ENCODE measurements at regions not wholly inside any gene's neighbourhood (a gene's known extent, or its start where the extent isn't known, plus 50 kb on each side); places are given as distances from the start of the nearest gene placed in this dataset.

GRCh38 chr1:72498371-72498770, 216.0 kb upstream of the NEGR1 start:
- Histone ChIP-seq H3K36me3 (ENCODE audit: control insufficient read depth, insufficient read depth, low read length) (no peaks in the 10 kb centered on the region), H3K27me3 (ENCODE audit: control insufficient read depth, insufficient read depth, low read length) (no peaks in the 10 kb centered on the region), H3K9me3 (ENCODE audit: control insufficient read depth, insufficient read depth, low read length) (no peaks in the 10 kb centered on the region), H3K4me1 (ENCODE audit: control insufficient read depth, insufficient read depth, low read length) (no peaks in the 10 kb centered on the region), H3K27ac (ENCODE audit: low read length) (no peak overlapping the region), H3K4me3 (ENCODE audit: low read length) (no peak overlapping the region)
- DNase-seq (ENCODE audit: low read depth, low spot score), result no peak
- WGBS (ENCODE audit: insufficient coverage, insufficient read length), result no CpG with 5 or more reads among the region's 5 CpGs

GRCh38 chr1:72489801-72490200, 207.5 kb upstream of the NEGR1 start:
- Histone ChIP-seq H3K27ac (ENCODE audit: low read length) (no peak overlapping the region), H3K36me3 (ENCODE audit: control insufficient read depth, insufficient read depth, low read length) (no peaks in the 10 kb centered on the region), H3K4me1 (ENCODE audit: control insufficient read depth, insufficient read depth, low read length) (no peaks in the 10 kb centered on the region), H3K27me3 (ENCODE audit: control insufficient read depth, insufficient read depth, low read length) (no peaks in the 10 kb centered on the region), H3K9me3 (ENCODE audit: control insufficient read depth, insufficient read depth, low read length) (no peaks in the 10 kb centered on the region), H3K4me3 (ENCODE audit: low read length) (no peak overlapping the region)
- no peak for DNase-seq (ENCODE audit: low read depth, low spot score)

- no peaks in the 10 kb centered on the region for H3K36me3 ChIP-seq (ENCODE audit: control insufficient read depth, insufficient read depth, low read length)
- no peak overlapping the region for H3K4me3 ChIP-seq (ENCODE audit: low read length)
- no peak for DNase-seq (ENCODE audit: low read depth, low spot score)
- no peak overlapping the region for H3K27ac ChIP-seq (ENCODE audit: low read length)
- no peaks in the 10 kb centered on the region for H3K4me1 ChIP-seq (ENCODE audit: control insufficient read depth, insufficient read depth, low read length)
- no peaks in the 10 kb centered on the region for H3K9me3 ChIP-seq (ENCODE audit: control insufficient read depth, insufficient read depth, low read length)
- no peaks in the 10 kb centered on the region for H3K27me3 ChIP-seq (ENCODE audit: control insufficient read depth, insufficient read depth, low read length)
- no CpG with 5 or more reads among the region's 1 CpG for WGBS (ENCODE audit: insufficient coverage, insufficient read length)
Measured at GRCh38 chr1:72485801-72486200, 203.5 kb upstream of the NEGR1 start.

DNA sequence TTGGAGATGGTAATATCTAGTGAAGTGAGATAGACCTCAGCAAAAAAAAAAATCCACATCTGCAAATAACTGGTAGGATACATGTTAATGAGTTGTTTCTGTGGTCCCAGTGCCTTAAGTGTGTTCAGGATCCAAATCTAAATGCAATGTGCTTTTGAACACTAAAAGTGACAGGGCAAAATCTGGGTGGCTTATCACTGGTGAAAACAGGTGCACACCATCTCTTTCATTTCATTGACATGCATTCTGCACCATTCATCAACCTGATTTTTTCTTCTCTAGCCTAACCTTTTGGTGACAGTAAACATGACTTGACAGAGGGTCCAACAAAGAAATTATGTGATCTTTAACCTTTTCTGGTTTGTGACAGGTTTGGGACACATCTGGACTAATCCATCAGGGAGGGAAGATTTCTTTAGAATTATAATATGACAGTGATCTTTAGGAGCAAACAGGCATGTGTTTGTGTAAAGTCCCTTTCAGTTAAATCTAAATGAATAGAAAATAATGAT, 201.6 kb upstream of the NEGR1 start:
- Histone ChIP-seq H3K4me3 (ENCODE audit: low read length) (no peak overlapping the region), H3K27ac (ENCODE audit: low read length) (no peak overlapping the region), H3K36me3 (ENCODE audit: control insufficient read depth, insufficient read depth, low read length) (no peaks in the 10 kb centered on the region), H3K9me3 (ENCODE audit: control insufficient read depth, insufficient read depth, low read length) (no peaks in the 10 kb centered on the region), H3K27me3 (ENCODE audit: control insufficient read depth, insufficient read depth, low read length) (no peaks in the 10 kb centered on the region), H3K4me1 (ENCODE audit: control insufficient read depth, insufficient read depth, low read length) (no peaks in the 10 kb centered on the region)
- no peak for DNase-seq (ENCODE audit: low read depth, low spot score)

DNA sequence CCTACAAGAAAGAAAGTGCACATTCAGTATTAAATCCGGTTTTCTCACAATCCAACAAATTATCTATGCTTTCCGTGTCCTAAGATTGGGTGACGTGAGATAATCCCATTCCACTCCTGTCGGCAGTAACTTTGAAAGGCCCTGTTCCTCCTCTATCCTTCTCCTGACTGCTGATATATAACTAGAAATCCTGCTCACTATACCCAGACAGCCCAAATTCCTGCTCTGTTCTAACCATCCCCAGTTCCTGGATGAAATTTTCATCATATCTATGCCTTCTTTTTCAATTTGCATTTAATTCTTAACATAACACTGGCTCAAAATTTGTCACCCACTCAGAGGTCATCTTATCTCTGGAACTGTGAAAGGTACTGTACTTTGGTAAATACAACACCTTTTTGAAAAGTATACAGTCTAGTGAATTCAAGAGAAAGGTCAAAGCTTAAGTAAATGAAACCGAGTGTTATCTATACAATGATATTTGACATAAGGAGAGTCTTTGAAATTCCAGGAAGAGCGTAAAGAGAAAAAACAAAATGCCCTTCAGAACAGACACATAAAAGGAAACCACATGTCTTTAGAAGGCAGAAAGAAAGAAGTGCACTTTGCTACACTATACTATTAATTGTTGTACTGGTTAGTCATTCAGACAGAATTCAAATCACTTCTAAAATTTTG, 200.5 kb upstream of the NEGR1 start:
- no peak for DNase-seq (ENCODE audit: low read depth, low spot score)
- H3K4me3 ChIP-seq (ENCODE audit: low read length), result no peak overlapping the region
- H3K9me3 ChIP-seq (ENCODE audit: control insufficient read depth, insufficient read depth, low read length), result no peaks in the 10 kb centered on the region
- no peaks in the 10 kb centered on the region for H3K36me3 ChIP-seq (ENCODE audit: control insufficient read depth, insufficient read depth, low read length)
- no peaks in the 10 kb centered on the region for H3K4me1 ChIP-seq (ENCODE audit: control insufficient read depth, insufficient read depth, low read length)
- no peak overlapping the region for H3K27ac ChIP-seq (ENCODE audit: low read length)
- WGBS (ENCODE audit: insufficient coverage, insufficient read length), result no CpG with 5 or more reads among the region's 6 CpGs
- H3K27me3 ChIP-seq (ENCODE audit: control insufficient read depth, insufficient read depth, low read length), result no peaks in the 10 kb centered on the region

GRCh38 chr1:72481420-72481970, 199.2 kb upstream of the NEGR1 start:
- no peaks in the 10 kb centered on the region for H3K27me3 ChIP-seq (ENCODE audit: control insufficient read depth, insufficient read depth, low read length)
- no CpG with 5 or more reads among the region's 5 CpGs for WGBS (ENCODE audit: insufficient coverage, insufficient read length)
- no peak for DNase-seq (ENCODE audit: low read depth, low spot score)

DNA sequence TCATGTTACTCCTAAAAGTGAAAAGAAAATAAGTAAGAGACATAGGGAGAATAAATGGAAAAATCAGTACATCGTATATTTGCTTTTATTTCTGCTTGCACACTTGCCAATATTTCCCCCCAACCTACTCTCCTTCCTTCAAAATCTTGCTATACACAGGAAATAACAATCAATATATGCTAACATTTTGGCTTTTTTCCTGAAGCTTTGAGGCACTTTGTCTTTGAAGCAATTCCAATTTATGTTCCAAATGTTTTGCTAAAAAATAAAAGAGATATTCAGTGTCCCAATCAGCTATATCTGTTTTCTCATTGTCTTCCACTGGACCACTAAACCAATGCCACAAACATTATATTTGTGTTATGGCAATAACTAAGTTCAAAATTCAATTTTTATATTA, 184.0 kb upstream of the NEGR1 start:
- no peak for DNase-seq (ENCODE audit: low read depth, low spot score)
- no peaks in the 10 kb centered on the region for H3K4me1 ChIP-seq (ENCODE audit: control insufficient read depth, insufficient read depth, low read length)
- no peaks in the 10 kb centered on the region for H3K36me3 ChIP-seq (ENCODE audit: control insufficient read depth, insufficient read depth, low read length)
- H3K4me3 ChIP-seq (ENCODE audit: low read length), result no peak overlapping the region
- no peak overlapping the region for H3K27ac ChIP-seq (ENCODE audit: low read length)
- no peaks in the 10 kb centered on the region for H3K27me3 ChIP-seq (ENCODE audit: control insufficient read depth, insufficient read depth, low read length)
- H3K9me3 ChIP-seq (ENCODE audit: control insufficient read depth, insufficient read depth, low read length), result no peaks in the 10 kb centered on the region
- no CpG with 5 or more reads among the region's 1 CpG for WGBS (ENCODE audit: insufficient coverage, insufficient read length)

More at GRCh38 chr1:72481420-72481970, 199.2 kb upstream of the NEGR1 start:
- H3K9me3 ChIP-seq (ENCODE audit: control insufficient read depth, insufficient read depth, low read length), result no peaks in the 10 kb centered on the region
- H3K4me3 ChIP-seq (ENCODE audit: low read length), result no peak overlapping the region
- no peaks in the 10 kb centered on the region; the same call in 1 of the 2 replicates for H3K4me1 ChIP-seq (ENCODE audit: control insufficient read depth, insufficient read depth, low read length)
- H3K36me3 ChIP-seq (ENCODE audit: control insufficient read depth, insufficient read depth, low read length), result no peaks in the 10 kb centered on the region
- no peak overlapping the region for H3K27ac ChIP-seq (ENCODE audit: low read length)

- H3K4me1 ChIP-seq (ENCODE audit: control insufficient read depth, insufficient read depth, low read length), result no peaks in the 10 kb centered on the region
- H3K27ac ChIP-seq (ENCODE audit: low read length), result no peak overlapping the region
- H3K27me3 ChIP-seq (ENCODE audit: control insufficient read depth, insufficient read depth, low read length), result no peaks in the 10 kb centered on the region
- no peak overlapping the region for H3K4me3 ChIP-seq (ENCODE audit: low read length)
- H3K36me3 ChIP-seq (ENCODE audit: control insufficient read depth, insufficient read depth, low read length), result no peaks in the 10 kb centered on the region
- no peak for DNase-seq (ENCODE audit: low read depth, low spot score)
- no CpG with 5 or more reads among the region's 3 CpGs for WGBS (ENCODE audit: insufficient coverage, insufficient read length)
- no peaks in the 10 kb centered on the region for H3K9me3 ChIP-seq (ENCODE audit: control insufficient read depth, insufficient read depth, low read length)
Measured at GRCh38 chr1:72462186-72462905, 180.0 kb upstream of the NEGR1 start.

GRCh38 chr1:72442262-72442661, 159.9 kb upstream of the NEGR1 start:
- H3K36me3 ChIP-seq (ENCODE audit: control insufficient read depth, insufficient read depth, low read length), result no peaks in the 10 kb centered on the region
- no peak overlapping the region for H3K27ac ChIP-seq (ENCODE audit: low read length)
- no peaks in the 10 kb centered on the region for H3K4me1 ChIP-seq (ENCODE audit: control insufficient read depth, insufficient read depth, low read length)
- WGBS (ENCODE audit: insufficient coverage, insufficient read length), result no CpG with 5 or more reads among the region's 3 CpGs
- no peak overlapping the region for H3K4me3 ChIP-seq (ENCODE audit: low read length)
- H3K9me3 ChIP-seq (ENCODE audit: control insufficient read depth, insufficient read depth, low read length), result no peaks in the 10 kb centered on the region
- H3K27me3 ChIP-seq (ENCODE audit: control insufficient read depth, insufficient read depth, low read length), result no peaks in the 10 kb centered on the region
- no peak for DNase-seq (ENCODE audit: low read depth, low spot score)

DNA sequence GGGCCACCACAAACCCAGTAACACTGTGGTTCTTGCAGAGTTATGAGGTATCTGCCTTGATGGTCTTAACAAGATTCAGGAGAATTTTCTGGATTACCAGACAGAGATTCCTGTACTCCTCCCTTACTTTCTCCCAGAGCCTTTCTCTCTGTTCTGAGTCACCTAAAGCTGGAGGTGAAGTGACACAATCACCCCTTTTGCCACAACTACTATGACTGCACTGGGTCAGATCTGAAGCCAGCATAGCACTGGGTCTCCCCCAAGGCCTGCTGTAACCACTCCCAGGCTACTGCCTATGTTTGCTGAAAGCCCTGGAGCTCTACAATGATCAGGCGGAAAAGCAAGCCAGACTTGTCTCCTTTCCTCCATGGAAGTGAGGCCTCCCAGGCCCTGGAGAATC, 156.7 kb upstream of the NEGR1 start:
- no peaks in the 10 kb centered on the region for H3K27me3 ChIP-seq (ENCODE audit: control insufficient read depth, insufficient read depth, low read length)
- no peak overlapping the region for H3K4me3 ChIP-seq (ENCODE audit: low read length)
- no peak for DNase-seq (ENCODE audit: low read depth, low spot score)
- WGBS (ENCODE audit: insufficient coverage, insufficient read length), result no CpG with 5 or more reads among the region's 1 CpG
- H3K36me3 ChIP-seq (ENCODE audit: control insufficient read depth, insufficient read depth, low read length), result no peaks in the 10 kb centered on the region
- no peaks in the 10 kb centered on the region for H3K4me1 ChIP-seq (ENCODE audit: control insufficient read depth, insufficient read depth, low read length)
- no peaks in the 10 kb centered on the region for H3K9me3 ChIP-seq (ENCODE audit: control insufficient read depth, insufficient read depth, low read length)
- H3K27ac ChIP-seq (ENCODE audit: low read length), result no peak overlapping the region
